ENCODE measurements at regions not wholly inside any gene's neighbourhood (a gene's known extent, or its start where the extent isn't known, plus 50 kb on each side); places are given as distances from the start of the nearest gene placed in this dataset.
"Not testable (repeated sequence)": the region's sequence is repeated elsewhere in the genome, so short reads cannot be mapped to it uniquely, and the experiment has no call there.

GRCh38 chr2:47283659-47284058 lies 85.5 kb upstream of the EPCAM start:
- ChIA-PET CTCF (interaction anchor here (1.7 kb wide), 1 partner anchor 8 kb away, joined by 5 read pairs; no protein-coding TSS in a partner anchor), POLR2A (no interaction called here)
- no peak overlapping the region for H2AFZ ChIP-seq (ENCODE audit: insufficient read depth, low read depth, low read length, poor library complexity, severe bottlenecking)
- no peaks in the 10 kb centered on the region for H3K36me3 ChIP-seq (replicated peaks in 1 of 2; ENCODE audit: control extremely low read depth in 1 of 2, control insufficient read depth in 1 of 2, extremely low read depth in 1 of 2, insufficient read depth in 2 of 2, low read length in 1 of 2)
- no peaks in the 10 kb centered on the region for H3K79me2 ChIP-seq (ENCODE audit: control insufficient read depth, insufficient read depth, low read length)
- DNase-seq = no peak
- no peak overlapping the region for H3K27ac ChIP-seq (ENCODE audit: low read length in 2 of 2)
- H4K20me1 ChIP-seq (ENCODE audit: control insufficient read depth, insufficient read depth, low read length, poor library complexity, severe bottlenecking) = no peaks in the 10 kb centered on the region
- H3K4me1 ChIP-seq (ENCODE audit: control insufficient read depth in 2 of 2, insufficient read depth in 2 of 2, low read length in 2 of 2) = no peaks in the 10 kb centered on the region
- no peak overlapping the region for H3K4me2 ChIP-seq (replicated peaks; ENCODE audit: low read depth, low read length, poor library complexity, severe bottlenecking)
- no peak for ATAC-seq (ENCODE audit: low read depth)
- no peaks in the 10 kb centered on the region for H3K27me3 ChIP-seq (replicated peaks in 1 of 4; ENCODE audit: control extremely low read depth in 1 of 4, control insufficient read depth in 3 of 4, insufficient read depth in 4 of 4, low read length in 3 of 4)
- Mint-ChIP-seq H3K4me1 (no peaks in the 10 kb centered on the region), H3K27ac (no peak overlapping the region), H3K27me3 (no peaks in the 10 kb centered on the region), H3K4me3 (no peak overlapping the region), H3K9me3 (ENCODE audit: insufficient read depth) (no peaks in the 10 kb centered on the region)
- H3K4me3 ChIP-seq (ENCODE audit: control extremely low read depth in 1 of 5, extremely low read depth in 1 of 5, insufficient read depth in 1 of 5, low read depth in 2 of 5, low read length in 4 of 5) = no peak overlapping the region
- no peak overlapping the region for H3K9ac ChIP-seq (ENCODE audit: low read length)
- H3K9me3 ChIP-seq (ENCODE audit: control extremely low read depth in 1 of 3, control insufficient read depth in 2 of 3, insufficient read depth in 1 of 3, low read length in 2 of 3) = no peaks in the 10 kb centered on the region
- TF ChIP-seq CTCF (IDR thresholded peaks at IDR 0.05) (no peak), EZH2 (IDR thresholded peaks at IDR 0.05; ENCODE audit: borderline replicate concordance, insufficient read depth, low read depth, low read length, poor library complexity, severe bottlenecking) (no peak)
- WGBS (ENCODE audit: insufficient coverage) = 100% methylated on average over 4 of the region's 7 CpGs
- intact Hi-C loops (cut with micrococcal nuclease) = no loop called here

- Mint-ChIP-seq H3K27ac (no peak overlapping the region), H3K27me3 (no peaks in the 10 kb centered on the region), H3K9me3 (ENCODE audit: insufficient read depth) (no peaks in the 10 kb centered on the region), H3K4me3 (no peak overlapping the region), H3K4me1 (no peaks in the 10 kb centered on the region)
- Histone ChIP-seq H3K27ac (ENCODE audit: low read length in 2 of 2) (no peak overlapping the region), H3K36me3 (replicated peaks in 1 of 2; ENCODE audit: control extremely low read depth in 1 of 2, control insufficient read depth in 1 of 2, extremely low read depth in 1 of 2, insufficient read depth in 2 of 2, low read length in 1 of 2) (no peaks in the 10 kb centered on the region), H3K4me1 (ENCODE audit: control insufficient read depth in 2 of 2, insufficient read depth in 2 of 2, low read length in 2 of 2) (no peaks in the 10 kb centered on the region), H3K27me3 (replicated peaks in 1 of 4; ENCODE audit: control extremely low read depth in 1 of 4, control insufficient read depth in 3 of 4, insufficient read depth in 4 of 4, low read length in 3 of 4) (no peaks in the 10 kb centered on the region), H3K9me3 (ENCODE audit: control extremely low read depth in 1 of 3, control insufficient read depth in 2 of 3, insufficient read depth in 1 of 3, low read length in 2 of 3) (peaks cover 0 to 2% (median 2%) of the 10 kb centered on the region in 3 donors), H3K9ac (ENCODE audit: low read length) (no peak overlapping the region), H3K4me2 (replicated peaks; ENCODE audit: low read depth, low read length, poor library complexity, severe bottlenecking) (no peak overlapping the region), H3K4me3 (ENCODE audit: control extremely low read depth in 1 of 5, extremely low read depth in 1 of 5, insufficient read depth in 1 of 5, low read depth in 2 of 5, low read length in 4 of 5) (no peak overlapping the region), H4K20me1 (ENCODE audit: control insufficient read depth, insufficient read depth, low read length, poor library complexity, severe bottlenecking) (no peaks in the 10 kb centered on the region), H3K79me2 (ENCODE audit: control insufficient read depth, insufficient read depth, low read length) (no peaks in the 10 kb centered on the region), H2AFZ (ENCODE audit: insufficient read depth, low read depth, low read length, poor library complexity, severe bottlenecking) (no peak overlapping the region)
- ATAC-seq (ENCODE audit: low read depth) (no peak), DNase-seq (no peak)
- POLR2A ChIA-PET = no interaction called here
- TF ChIP-seq EZH2 (IDR thresholded peaks at IDR 0.05; ENCODE audit: borderline replicate concordance, insufficient read depth, low read depth, low read length, poor library complexity, severe bottlenecking) (no peak), CTCF (IDR thresholded peaks at IDR 0.05) (no peak)
- 94% methylated on average over 2 of the region's 3 CpGs for WGBS (ENCODE audit: insufficient coverage)
- intact Hi-C loops (cut with micrococcal nuclease) = no loop called here
- CTCF ChIA-PET = interaction anchor here (1.0 to 2.2 kb wide), 3 partner anchors 9 to 18 kb away, joined by 3 to 5 read pairs (median 5); no protein-coding TSS in a partner anchor
These were observed 86.4 kb upstream of the EPCAM start for GRCh38 chr2:47282621-47283272.

- WGBS (ENCODE audit: insufficient coverage) = 78% methylated on average over 4 of the region's 4 CpGs
- CTCF ChIA-PET = interaction anchor here (1.2 kb wide), 1 partner anchor 42 kb away, joined by 3 read pairs; no protein-coding TSS in a partner anchor
- not testable (repeated sequence) for H3K27me3 Mint-ChIP-seq
These were observed 89.6 kb upstream of the EPCAM start for GRCh38 chr2:47279525-47279924.

More at GRCh38 chr2:47279525-47279924, 89.6 kb upstream of the EPCAM start:
- H3K27ac ChIP-seq (ENCODE audit: low read length in 2 of 2); H3K4me1 Mint-ChIP-seq; DNase-seq; H3K4me3 Mint-ChIP-seq; H3K4me1 ChIP-seq (ENCODE audit: control insufficient read depth in 2 of 2, insufficient read depth in 2 of 2, low read length in 2 of 2); H3K9me3 ChIP-seq (ENCODE audit: control extremely low read depth in 1 of 3, control insufficient read depth in 2 of 3, insufficient read depth in 1 of 3, low read length in 2 of 3); ATAC-seq (ENCODE audit: low read depth); H3K27ac Mint-ChIP-seq; H3K9me3 Mint-ChIP-seq (ENCODE audit: insufficient read depth); H3K4me2 ChIP-seq (replicated peaks; ENCODE audit: low read depth, low read length, poor library complexity, severe bottlenecking); H3K79me2 ChIP-seq (ENCODE audit: control insufficient read depth, insufficient read depth, low read length); H2AFZ ChIP-seq (ENCODE audit: insufficient read depth, low read depth, low read length, poor library complexity, severe bottlenecking); H4K20me1 ChIP-seq (ENCODE audit: control insufficient read depth, insufficient read depth, low read length, poor library complexity, severe bottlenecking); POLR2A ChIA-PET; H3K4me3 ChIP-seq (ENCODE audit: control extremely low read depth in 1 of 5, extremely low read depth in 1 of 5, insufficient read depth in 1 of 5, low read depth in 2 of 5, low read length in 4 of 5); intact Hi-C loops (cut with micrococcal nuclease); H3K9ac ChIP-seq (ENCODE audit: low read length); H3K36me3 ChIP-seq (replicated peaks in 1 of 2; ENCODE audit: control extremely low read depth in 1 of 2, control insufficient read depth in 1 of 2, extremely low read depth in 1 of 2, insufficient read depth in 2 of 2, low read length in 1 of 2); H3K27me3 ChIP-seq (replicated peaks in 1 of 4; ENCODE audit: control extremely low read depth in 1 of 4, control insufficient read depth in 3 of 4, insufficient read depth in 4 of 4, low read length in 3 of 4): not testable (repeated sequence)
